NCI-H510A treated with DMSO at 0.1 percent for 48 hours (cell line): ENCODE measurements at regions not wholly inside any gene's neighbourhood (a gene's known extent, or its start where the extent isn't known, plus 50 kb on each side); places are given as distances from the start of the nearest gene placed in this dataset.

ENCODE experiments used
- DNase-seq: peaks from one replicate; lab custom pipeline; 2025; lab: John Stamatoyannopoulos, UW

- DNase-seq = no peak
Measured at GRCh38 chr18:45312555-45313126, 302.6 kb upstream of the SLC14A2 start.

DNA sequence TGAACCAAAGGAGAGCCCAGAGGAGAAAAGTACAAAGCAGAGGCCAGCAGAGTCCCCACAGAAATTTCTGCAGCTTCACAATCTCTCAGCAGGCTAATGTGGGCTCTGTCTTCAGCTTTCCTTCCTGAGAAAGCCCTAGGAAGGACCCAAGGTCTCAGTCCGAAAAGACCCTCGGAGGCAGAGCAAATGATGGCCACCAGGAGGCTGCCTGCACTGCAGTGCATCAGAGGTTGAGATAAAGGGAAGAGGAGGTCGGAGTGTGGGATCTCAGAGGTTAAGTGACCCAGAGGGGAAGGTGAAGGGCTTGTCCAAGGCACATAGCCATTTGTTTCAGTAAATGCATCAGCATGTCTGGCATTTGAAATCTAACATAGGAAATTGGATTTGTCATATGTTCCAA is 299.1 kb upstream of the SLC14A2 start:
- DNase-seq = no peak

DNA sequence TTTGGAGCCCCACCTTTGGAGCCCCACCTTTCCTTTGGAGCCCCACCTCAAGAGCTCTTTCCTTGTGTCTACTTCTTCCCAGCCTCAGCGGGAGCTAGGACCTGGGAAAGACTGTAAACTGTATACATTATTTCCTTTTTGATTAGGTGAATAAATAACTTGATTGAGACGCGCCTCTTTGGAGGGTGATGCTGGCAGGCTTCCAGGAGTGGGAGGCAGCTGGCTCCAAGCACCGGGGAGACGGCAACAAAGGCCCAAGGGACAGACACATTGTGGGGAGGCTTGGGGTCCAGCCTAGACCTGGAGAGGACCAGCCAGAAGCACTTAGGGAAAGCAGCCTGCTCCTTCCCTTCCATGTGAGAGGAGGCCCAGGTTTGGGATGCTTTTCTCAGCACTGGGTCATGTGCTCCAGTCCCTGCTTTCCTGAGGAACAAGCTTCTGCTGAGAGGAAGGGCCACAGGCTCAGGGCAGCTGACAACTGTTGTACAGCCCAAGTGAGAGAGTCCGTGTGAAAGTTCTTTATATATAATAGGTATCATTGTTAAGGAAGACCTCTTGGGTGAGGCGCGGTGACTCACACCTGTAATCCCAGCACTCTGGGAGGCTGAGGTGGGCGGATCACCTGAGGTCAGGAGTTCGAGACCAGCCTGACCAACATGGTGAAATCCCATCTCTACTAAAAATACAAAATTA is 297.2 kb upstream of the SLC14A2 start:
- peak; percentile 7 for DNase-seq

DNA sequence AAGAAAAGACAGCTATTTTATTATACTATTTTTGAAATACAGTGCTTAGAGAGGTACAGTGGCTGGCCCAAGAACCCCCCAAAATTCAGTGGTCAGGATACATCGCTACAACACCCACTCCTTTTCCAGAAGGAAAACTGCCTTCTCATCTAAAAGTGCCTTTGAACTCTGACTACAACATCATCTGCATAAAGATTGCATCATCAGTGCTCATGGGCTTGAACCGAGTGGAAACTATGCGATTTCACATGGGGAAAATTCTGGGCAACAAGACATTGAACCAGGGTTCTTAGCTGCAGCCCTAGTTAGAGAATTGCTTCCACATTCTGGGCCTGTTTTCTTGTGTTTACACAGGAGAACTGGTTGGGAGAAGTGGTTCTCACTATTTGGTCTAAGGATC is 294.6 kb upstream of the SLC14A2 start:
- DNase-seq = no peak

- DNase-seq = peak; percentile 24
Measured at GRCh38 chr18:45321520-45321919, 293.8 kb upstream of the SLC14A2 start.

DNA sequence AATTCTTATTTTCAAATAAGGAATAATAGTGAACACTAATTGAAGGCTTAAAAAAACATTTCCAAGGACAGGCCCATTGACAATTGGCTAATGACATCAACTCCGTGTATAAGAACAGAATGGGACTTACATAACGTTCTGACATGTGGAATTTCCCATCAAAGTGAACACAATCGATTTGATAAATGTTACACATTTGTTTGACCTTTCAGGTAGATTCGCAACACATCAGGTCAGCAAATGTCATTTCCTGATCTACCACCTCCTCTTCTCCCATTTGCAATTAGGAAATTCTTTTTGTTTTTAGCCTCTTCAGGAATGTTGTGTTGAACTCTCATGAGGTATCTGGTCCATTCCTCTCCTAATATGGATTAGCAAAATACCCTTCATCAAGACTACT is 292.9 kb upstream of the SLC14A2 start:
- no peak for DNase-seq

- no peak for DNase-seq
Measured at GRCh38 chr18:45324101-45324494, 291.2 kb upstream of the SLC14A2 start.

GRCh38 chr18:45324495-45325113 is 290.7 kb upstream of the SLC14A2 start:
- DNase-seq = no peak

GRCh38 chr18:45325778-45326177 is 289.5 kb upstream of the SLC14A2 start:
- no peak for DNase-seq

DNA sequence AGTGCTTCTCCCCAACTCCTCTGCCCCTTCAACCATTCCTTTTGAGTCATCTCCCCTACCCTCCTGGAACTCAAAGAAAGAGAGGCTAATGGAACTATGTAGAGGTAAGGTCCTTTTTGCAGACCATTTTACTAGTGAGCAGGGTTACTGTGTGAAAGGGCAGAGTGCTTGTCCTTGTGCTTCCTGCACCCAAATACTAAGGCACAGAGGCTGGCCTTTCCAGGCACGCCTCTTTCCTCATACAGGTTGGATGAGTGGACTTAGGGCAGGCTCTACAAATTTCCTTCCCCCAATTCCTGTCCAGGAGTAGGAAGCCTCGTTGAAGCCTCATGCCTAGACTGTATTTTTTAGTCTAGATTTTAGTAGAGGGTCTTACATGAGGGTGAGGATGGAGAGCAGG is 288.8 kb upstream of the SLC14A2 start:
- DNase-seq = no peak

DNA sequence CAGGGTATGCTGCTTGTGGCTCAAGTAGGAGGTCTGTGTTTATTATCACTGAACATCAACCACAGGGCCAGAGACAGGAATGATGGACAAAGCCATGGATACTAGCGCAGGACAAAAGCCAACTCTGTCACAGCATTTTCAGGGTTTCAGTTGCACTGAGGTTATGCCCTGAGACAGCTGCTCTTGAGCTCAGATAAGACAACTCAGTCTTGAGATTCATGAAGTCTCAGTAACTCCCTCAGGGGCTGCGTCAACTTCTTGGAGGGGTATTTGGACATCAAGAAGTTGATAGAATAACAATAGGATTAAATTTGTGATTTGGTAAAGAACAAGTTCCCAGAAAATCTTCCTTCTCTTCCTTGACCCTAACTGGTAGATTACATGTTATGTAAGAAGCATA is 287.0 kb upstream of the SLC14A2 start:
- DNase-seq = no peak

DNA sequence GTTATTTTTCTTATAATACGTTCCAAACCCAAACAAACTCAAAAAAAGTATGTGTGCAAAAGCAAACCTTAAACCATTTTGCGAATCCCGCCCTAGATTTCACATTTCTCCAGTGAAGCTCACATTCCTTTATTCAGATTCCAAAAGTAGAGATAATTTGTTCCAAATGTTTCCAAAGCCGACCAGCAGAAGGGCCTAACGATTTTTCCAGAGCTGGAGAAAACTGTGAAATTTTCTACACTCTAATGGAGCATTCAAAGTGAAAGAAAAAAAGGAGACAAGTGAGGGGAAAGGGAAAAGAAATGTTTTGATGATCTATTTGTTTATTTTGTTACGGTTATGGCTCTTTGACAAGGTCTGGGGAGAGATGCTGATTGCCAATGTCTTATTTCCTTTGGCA is 286.5 kb upstream of the SLC14A2 start:
- no peak for DNase-seq

DNA sequence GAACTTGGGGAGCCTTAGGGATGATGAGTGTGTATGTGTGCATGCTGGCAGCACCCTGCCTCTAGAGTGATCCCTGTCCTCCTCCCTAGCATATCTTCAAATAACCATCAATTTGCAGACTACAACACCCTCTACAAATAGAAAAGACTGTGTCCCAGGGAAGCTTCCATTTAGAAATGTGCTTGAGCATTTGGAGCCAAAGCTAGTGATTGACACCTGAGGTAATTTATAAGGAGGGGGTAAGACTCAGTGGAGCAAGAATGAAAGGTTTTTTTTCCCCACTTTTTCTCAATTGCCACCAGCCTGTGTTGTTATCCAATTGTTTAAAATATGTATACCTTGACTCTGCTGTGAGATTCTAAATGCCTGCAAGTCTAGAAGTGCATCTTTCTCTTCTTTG is 286.0 kb upstream of the SLC14A2 start:
- no peak for DNase-seq

- DNase-seq = no peak
Measured at GRCh38 chr18:45330170-45330594, 285.1 kb upstream of the SLC14A2 start.

DNA sequence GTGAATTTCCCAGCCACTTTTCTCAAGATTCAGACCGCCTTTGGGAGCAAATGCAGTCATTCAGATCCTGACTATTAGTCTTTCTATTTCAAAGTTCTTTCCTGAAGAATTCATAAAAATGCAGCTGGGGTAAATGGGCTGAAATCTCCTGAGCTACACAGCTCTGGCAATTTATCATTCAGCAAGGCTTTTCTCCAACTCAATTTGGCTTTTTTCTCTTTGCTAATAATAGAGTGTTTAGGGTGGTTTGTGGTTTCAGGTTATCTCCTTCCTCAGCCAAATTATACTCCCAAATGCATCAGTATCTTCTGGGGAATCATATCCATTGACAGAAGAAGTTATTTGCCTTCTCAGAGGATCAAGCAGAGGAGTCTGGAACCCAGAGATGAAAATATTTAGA is 282.4 kb upstream of the SLC14A2 start:
- DNase-seq = no peak

GRCh38 chr18:45334191-45334590 is 281.1 kb upstream of the SLC14A2 start:
- no peak for DNase-seq

- DNase-seq = no peak
Measured at GRCh38 chr18:45335282-45336043, 279.8 kb upstream of the SLC14A2 start.

GRCh38 chr18:45336448-45336847 is 278.8 kb upstream of the SLC14A2 start:
- no peak for DNase-seq

- DNase-seq = no peak
Measured at GRCh38 chr18:45337477-45337876, 277.8 kb upstream of the SLC14A2 start.

- DNase-seq = no peak
Measured at GRCh38 chr18:45339810-45340550, 275.3 kb upstream of the SLC14A2 start.

- no peak for DNase-seq
Measured at GRCh38 chr18:45340884-45341283, 274.4 kb upstream of the SLC14A2 start.

GRCh38 chr18:45341454-45341853 is 273.8 kb upstream of the SLC14A2 start:
- no peak for DNase-seq
